BLaER1 (cell line): ENCODE measurements at regions not wholly inside any gene's neighbourhood (a gene's known extent, or its start where the extent isn't known, plus 50 kb on each side); places are given as distances from the start of the nearest gene placed in this dataset.

Experiments used
- H3K27ac ChIP-seq: shearing (Covaris generic); formaldehyde crosslinking; 2 replicates; pipeline ENCODE4 v1.8.1; 2022
- H3K27me3 ChIP-seq: shearing (Covaris generic); formaldehyde crosslinking; 2 replicates; pipeline ENCODE4 v1.8.1; 2022
- H3K36me3 ChIP-seq: shearing (Covaris generic); formaldehyde crosslinking; 2 replicates; pipeline ENCODE4 v1.8.1; 2022
- H3K4me1 ChIP-seq: shearing (Covaris generic); formaldehyde crosslinking; 2 replicates; pipeline ENCODE4 v1.8.1; 2022
- H3K4me2 ChIP-seq: shearing (Covaris generic); formaldehyde crosslinking; 2 replicates; pipeline ENCODE4 v1.8.1; 2022
- H3K4me3 ChIP-seq: shearing (Covaris generic); formaldehyde crosslinking; 2 replicates; pipeline ENCODE4 v1.8.1; 2022
- H3K9ac ChIP-seq: shearing (Covaris generic); formaldehyde crosslinking; 2 replicates; pipeline ENCODE4 v1.8.1; 2022
- H3K9me3 ChIP-seq: shearing (Covaris generic); formaldehyde crosslinking; 2 replicates; pipeline ENCODE4 v1.8.1; 2022
- H4K20me1 ChIP-seq: shearing (Covaris generic); formaldehyde crosslinking; 2 replicates; pipeline ENCODE4 v1.8.1; 2022
- Cebpa-rat ChIP-seq: shearing (Covaris generic); IDR thresholded peaks from 2 replicates; pipeline ENCODE4 v1.8.1; 2022

DNA sequence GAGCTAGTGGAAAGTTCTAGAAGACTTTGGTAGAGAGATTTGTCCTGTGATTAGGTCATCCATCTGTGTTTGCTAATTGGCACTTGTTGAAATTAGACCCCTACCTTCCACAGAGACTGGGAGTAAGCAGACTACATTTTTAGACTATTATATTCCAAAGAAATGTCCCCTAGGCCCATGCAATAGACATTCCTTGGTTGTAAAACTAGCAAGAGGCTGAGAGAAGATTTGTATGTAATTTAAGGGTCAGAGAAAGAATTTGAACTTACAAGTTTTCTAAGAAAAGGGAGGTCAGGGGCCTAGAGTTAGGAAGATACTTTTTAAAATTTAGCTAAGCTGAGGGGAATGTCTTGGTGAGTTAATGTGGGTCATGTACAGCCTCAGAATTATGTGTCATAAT, 470.7 kb upstream of the SLITRK1 start:
- no peak for TF ChIP-seq Cebpa-rat
- Histone ChIP-seq H3K4me1 (no peaks in the 10 kb centered on the region), H4K20me1 (no peaks in the 10 kb centered on the region), H3K9ac (no peak overlapping the region), H3K4me2 (no peak overlapping the region), H3K36me3 (no peaks in the 10 kb centered on the region), H3K9me3 (no peaks in the 10 kb centered on the region), H3K27me3 (no peaks in the 10 kb centered on the region), H3K4me3 (no peak overlapping the region), H3K27ac (no peak overlapping the region)

DNA sequence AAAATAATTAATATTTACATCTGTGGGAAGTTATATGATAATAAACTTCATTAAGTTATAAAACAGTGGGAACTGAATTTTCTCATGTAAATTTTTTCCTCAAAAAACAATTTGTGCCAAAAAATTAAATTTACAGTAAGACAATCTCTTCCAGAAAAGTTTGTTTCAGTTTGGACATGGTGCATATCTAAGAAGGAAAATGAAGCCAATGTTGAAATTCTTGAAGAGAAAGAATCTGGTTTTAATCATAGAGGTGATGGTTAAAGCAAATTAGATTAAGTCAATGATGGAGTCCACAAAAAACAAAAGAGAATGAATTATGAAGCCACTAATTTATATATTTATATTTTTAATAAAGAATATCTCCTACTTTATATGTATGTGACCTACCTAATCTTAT, 457.2 kb upstream of the SLITRK1 start:
- Histone ChIP-seq H3K9ac (no peak overlapping the region), H3K9me3 (no peaks in the 10 kb centered on the region), H3K27ac (no peak overlapping the region), H3K4me3 (no peak overlapping the region), H3K4me2 (no peak overlapping the region), H3K27me3 (no peaks in the 10 kb centered on the region), H4K20me1 (no peaks in the 10 kb centered on the region), H3K36me3 (no peaks in the 10 kb centered on the region), H3K4me1 (no peaks in the 10 kb centered on the region)
- TF ChIP-seq Cebpa-rat = no peak

DNA sequence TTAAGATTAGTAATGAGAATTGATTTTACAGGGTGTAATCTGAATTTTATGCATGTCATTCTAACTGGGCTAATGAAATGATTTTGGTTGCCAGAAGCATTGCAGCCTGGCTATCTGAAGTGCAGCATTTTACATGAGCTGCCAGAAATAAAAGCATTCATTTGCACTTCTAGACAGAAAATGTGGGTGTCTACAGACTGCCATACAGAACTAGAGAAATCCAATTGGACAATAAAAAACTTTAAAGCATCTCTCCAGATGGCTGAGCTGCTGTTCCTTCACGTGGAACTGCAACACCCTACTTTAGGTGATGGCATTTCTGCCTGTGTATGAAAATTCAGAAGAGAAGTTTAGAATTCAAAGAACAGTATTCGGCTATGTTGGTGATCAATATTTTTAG, 450.1 kb upstream of the SLITRK1 start:
- Histone ChIP-seq H3K9ac (no peak overlapping the region), H3K36me3 (no peaks in the 10 kb centered on the region), H3K27ac (no peak overlapping the region), H3K4me1 (no peaks in the 10 kb centered on the region), H3K4me3 (no peak overlapping the region), H4K20me1 (no peaks in the 10 kb centered on the region), H3K9me3 (no peaks in the 10 kb centered on the region), H3K4me2 (no peak overlapping the region), H3K27me3 (no peaks in the 10 kb centered on the region)
- TF ChIP-seq Cebpa-rat = no peak

DNA sequence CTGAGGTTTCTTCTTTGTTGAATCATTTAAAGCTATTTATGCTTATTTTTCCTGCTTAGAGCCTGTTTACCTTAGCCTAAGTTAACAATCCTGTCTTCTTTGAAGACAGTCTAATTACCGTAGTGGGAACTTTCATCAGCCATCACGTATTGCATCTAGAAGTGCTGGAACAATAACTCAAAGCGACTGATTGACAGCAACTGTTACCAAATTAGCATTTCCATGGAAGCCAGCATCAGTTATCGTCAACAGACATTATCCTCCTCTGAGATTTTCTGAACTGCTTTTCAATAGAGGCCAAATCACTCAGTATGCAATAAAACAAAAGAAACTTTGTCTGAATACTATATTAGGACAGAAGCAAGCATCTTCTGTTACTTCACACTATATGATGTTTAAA, 433.3 kb upstream of the SLITRK1 start:
- Histone ChIP-seq H4K20me1 (no peaks in the 10 kb centered on the region), H3K27ac (no peak overlapping the region), H3K4me1 (no peaks in the 10 kb centered on the region), H3K9me3 (no peaks in the 10 kb centered on the region), H3K4me2 (no peak overlapping the region), H3K27me3 (no peaks in the 10 kb centered on the region), H3K36me3 (no peaks in the 10 kb centered on the region), H3K4me3 (no peak overlapping the region), H3K9ac (no peak overlapping the region)
- TF ChIP-seq Cebpa-rat = no peak

DNA sequence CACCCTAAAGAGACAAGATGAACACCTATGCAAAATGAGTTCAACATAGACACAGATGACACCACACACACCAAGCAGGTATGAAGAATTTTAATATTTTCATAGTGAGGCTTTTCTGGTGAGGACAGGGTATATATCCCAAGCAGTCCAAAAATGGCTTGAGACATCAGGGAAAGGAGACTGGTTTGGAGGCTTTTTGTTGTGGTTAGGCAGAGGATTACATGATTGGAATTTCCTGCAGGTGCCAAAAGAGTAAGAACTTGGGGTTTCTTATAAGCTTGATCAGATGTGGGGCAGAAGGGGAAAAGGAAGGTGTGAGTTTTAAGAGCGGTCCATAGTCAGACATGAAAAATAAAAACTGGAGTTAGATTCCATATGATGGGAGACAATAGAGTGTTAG, 420.8 kb upstream of the SLITRK1 start:
- H3K4me2 ChIP-seq = no peak overlapping the region
- no peak overlapping the region for H3K27ac ChIP-seq
- no peak overlapping the region for H3K4me3 ChIP-seq
- no peaks in the 10 kb centered on the region for H3K4me1 ChIP-seq
- no peaks in the 10 kb centered on the region for H3K36me3 ChIP-seq
- H4K20me1 ChIP-seq = no peaks in the 10 kb centered on the region
- no peak overlapping the region for H3K9ac ChIP-seq
- H3K9me3 ChIP-seq = no peaks in the 10 kb centered on the region
- TF ChIP-seq Cebpa-rat = no peak
- no peaks in the 10 kb centered on the region for H3K27me3 ChIP-seq

DNA sequence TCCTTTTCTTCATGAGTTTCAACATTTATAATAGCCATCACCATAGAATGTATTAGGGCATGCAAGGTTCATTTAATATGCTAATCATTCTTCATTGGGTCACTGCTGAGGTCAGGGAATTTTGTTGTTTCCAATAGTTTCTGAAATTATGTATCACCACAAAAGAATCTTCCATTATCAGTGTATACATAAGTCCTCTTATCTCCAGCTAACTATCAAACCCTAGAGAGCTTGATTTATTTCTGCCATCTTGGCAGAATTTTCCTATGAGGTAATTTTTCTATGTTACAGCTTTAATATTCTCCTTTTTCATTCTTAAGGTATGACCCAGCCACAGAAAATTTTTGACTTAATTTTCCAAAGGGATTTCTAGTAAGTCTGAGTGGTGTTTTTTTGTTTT, 415.0 kb upstream of the SLITRK1 start:
- Histone ChIP-seq H3K9ac (no peak overlapping the region), H3K4me3 (no peak overlapping the region), H3K27ac (no peak overlapping the region), H3K4me1 (no peaks in the 10 kb centered on the region), H4K20me1 (no peaks in the 10 kb centered on the region), H3K36me3 (no peaks in the 10 kb centered on the region), H3K4me2 (no peak overlapping the region), H3K9me3 (no peaks in the 10 kb centered on the region), H3K27me3 (no peaks in the 10 kb centered on the region)
- TF ChIP-seq Cebpa-rat = no peak

DNA sequence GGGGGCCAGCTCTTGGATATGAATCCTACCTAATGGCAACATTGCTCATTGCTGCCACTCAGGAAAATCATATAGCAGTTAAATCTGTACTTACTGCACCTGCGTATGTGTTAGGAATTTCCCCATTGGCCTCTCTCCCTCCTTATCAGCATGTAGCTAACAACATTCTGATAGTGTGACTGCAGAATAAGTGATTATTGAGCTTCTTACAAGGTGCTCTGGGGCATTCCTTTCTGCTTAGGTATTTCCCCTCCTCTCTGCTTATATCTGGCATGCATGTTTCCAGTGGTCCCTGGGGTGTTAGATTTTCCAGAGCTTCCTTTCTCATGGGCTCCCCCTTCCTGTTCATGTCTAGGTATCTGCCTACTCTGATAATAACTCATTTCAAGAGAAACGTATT, 414.1 kb upstream of the SLITRK1 start:
- Histone ChIP-seq H3K9me3 (no peaks in the 10 kb centered on the region), H3K36me3 (no peaks in the 10 kb centered on the region), H3K27me3 (no peaks in the 10 kb centered on the region), H3K9ac (no peak overlapping the region), H3K27ac (no peak overlapping the region), H4K20me1 (no peaks in the 10 kb centered on the region), H3K4me1 (no peaks in the 10 kb centered on the region), H3K4me2 (no peak overlapping the region), H3K4me3 (no peak overlapping the region)
- no peak for TF ChIP-seq Cebpa-rat

DNA sequence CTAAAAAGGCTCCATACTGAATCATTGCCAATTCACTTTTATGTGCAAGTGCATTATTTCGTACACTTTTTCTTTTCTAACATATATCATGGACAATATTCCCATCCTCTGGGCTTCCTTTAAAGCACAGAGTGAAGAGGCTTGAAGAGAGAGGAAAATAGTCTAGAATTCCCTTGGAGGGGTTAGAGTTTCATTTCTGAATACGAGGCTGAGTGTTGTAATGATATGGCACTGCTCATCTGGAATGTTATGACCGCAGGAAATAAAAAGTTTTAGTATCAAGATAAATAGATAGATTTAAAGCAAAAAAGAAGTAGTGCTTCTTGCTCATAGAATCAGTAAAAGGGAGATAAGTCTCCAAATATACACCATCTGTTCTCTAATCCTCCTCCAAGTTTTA, 412.3 kb upstream of the SLITRK1 start:
- H3K4me3 ChIP-seq = no peak overlapping the region
- H3K9me3 ChIP-seq = no peaks in the 10 kb centered on the region
- TF ChIP-seq Cebpa-rat = no peak
- no peaks in the 10 kb centered on the region for H4K20me1 ChIP-seq
- H3K4me2 ChIP-seq = no peak overlapping the region
- no peaks in the 10 kb centered on the region for H3K27me3 ChIP-seq
- H3K36me3 ChIP-seq = no peaks in the 10 kb centered on the region
- no peaks in the 10 kb centered on the region for H3K4me1 ChIP-seq
- no peak overlapping the region for H3K9ac ChIP-seq
- H3K27ac ChIP-seq = no peak overlapping the region

DNA sequence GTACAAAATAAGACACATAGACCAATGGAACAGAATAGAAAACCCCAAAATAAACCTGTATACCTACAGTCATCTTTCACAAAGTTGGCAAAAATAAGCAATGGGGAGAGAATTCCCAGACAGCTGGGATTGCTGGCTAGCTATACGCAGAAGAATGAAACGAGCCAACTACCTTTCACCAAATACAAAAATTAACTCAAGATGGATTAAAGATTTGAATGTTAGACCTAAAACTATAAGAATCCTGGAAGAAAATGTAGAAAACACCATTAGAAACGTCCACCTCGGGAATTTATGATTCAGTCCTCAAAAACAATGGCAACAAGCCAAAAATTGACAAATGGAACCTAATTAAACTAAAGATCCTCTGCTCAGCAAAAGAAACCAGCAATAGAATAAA, 408.1 kb upstream of the SLITRK1 start:
- Histone ChIP-seq H3K27me3 (no peaks in the 10 kb centered on the region), H3K4me3 (no peak overlapping the region), H3K36me3 (no peaks in the 10 kb centered on the region), H4K20me1 (no peaks in the 10 kb centered on the region), H3K9me3 (no peaks in the 10 kb centered on the region), H3K27ac (no peak overlapping the region), H3K4me1 (no peaks in the 10 kb centered on the region), H3K4me2 (no peak overlapping the region), H3K9ac (no peak overlapping the region)
- TF ChIP-seq Cebpa-rat = no peak

DNA sequence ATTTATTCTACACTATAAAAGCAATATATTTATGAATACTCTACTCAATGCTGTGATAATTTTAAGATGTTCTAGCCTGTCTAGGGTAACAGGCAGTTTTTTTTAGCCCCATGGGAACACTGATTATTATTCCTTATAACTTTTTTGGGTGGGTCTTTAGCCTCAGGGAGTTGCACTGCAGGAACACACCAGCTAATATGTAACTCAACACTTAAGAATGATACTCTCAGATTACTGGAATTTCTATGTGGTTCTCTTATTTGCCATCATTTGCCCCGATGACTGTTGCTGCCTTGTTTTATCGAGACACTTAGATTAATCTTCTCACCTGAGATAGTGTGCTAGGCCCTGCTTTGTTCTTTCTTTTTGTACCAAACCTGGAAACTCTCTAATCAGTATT, 396.9 kb upstream of the SLITRK1 start:
- Histone ChIP-seq H3K27ac (no peak overlapping the region), H3K36me3 (no peaks in the 10 kb centered on the region), H3K4me3 (no peak overlapping the region), H3K4me1 (no peaks in the 10 kb centered on the region), H3K9me3 (no peaks in the 10 kb centered on the region), H3K9ac (no peak overlapping the region), H3K27me3 (no peaks in the 10 kb centered on the region), H4K20me1 (no peaks in the 10 kb centered on the region), H3K4me2 (no peak overlapping the region)
- TF ChIP-seq Cebpa-rat = no peak

DNA sequence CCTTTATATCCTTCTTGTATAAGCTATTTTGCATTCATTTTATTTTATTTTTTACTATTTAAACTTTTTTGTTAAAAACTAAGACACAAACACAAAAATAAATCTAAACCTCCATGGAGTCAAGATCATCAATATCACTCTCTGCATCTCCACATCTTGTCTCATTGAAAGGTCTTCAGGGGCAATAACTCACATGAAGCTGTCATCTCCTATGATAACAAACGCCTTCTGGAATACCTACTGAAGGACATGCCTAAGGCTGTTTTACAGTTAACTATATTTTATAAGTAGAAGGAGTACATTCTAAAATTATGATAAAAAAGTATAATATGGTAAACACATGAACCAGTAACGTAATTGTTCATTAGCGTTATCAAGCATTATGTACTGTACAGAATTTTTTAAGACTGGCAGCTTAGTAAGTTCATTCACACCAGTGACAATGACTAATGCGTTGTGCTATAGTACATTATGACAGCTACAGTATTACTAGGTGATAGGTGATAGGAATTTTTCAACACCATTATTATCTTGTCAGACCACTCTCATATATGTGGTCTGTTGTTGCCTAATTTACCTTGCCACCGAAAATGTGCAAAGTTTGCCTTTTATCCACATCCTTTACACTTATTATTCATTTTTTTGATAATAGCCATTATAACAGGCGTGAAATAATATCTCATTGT, 390.7 kb upstream of the SLITRK1 start:
- no peak overlapping the region for H3K9ac ChIP-seq
- no peaks in the 10 kb centered on the region for H3K27me3 ChIP-seq
- TF ChIP-seq Cebpa-rat = no peak
- H3K4me1 ChIP-seq = no peaks in the 10 kb centered on the region
- H3K4me2 ChIP-seq = no peak overlapping the region
- no peaks in the 10 kb centered on the region for H4K20me1 ChIP-seq
- no peak overlapping the region for H3K27ac ChIP-seq
- H3K9me3 ChIP-seq = no peaks in the 10 kb centered on the region
- no peak overlapping the region for H3K4me3 ChIP-seq
- H3K36me3 ChIP-seq = no peaks in the 10 kb centered on the region
